ENCODE measurements at regions not wholly inside any gene's neighbourhood (a gene's known extent, or its start where the extent isn't known, plus 50 kb on each side); places are given as distances from the start of the nearest gene placed in this dataset.

DNA sequence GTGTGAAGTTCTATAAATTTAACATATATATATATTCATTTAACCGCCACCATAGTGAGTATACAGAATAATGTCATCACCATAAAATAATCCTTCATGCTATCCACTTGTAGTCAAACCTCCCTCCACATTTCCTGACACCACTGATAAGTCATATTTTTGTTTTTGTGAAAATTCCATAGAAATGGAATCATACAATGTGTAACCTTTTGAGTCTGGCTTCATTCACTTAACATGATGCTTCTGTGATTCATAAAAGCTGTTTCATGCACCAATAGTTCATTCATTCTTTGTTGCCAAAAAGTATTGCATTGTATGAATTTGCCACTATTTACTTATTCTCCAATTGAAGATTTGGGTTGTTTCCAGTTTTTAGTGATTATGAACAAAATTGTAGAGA is 497.5 kb upstream of the PCDH20 start:
- no peak overlapping the region for H2BK5ac ChIP-seq (ENCODE audit: insufficient read length, low read length)
- H3K18ac ChIP-seq (ENCODE audit: insufficient read length, low read depth, low read length): no peak overlapping the region
- H4K8ac ChIP-seq (replicated peaks; ENCODE audit: insufficient read length, low read depth, low read length): no peak overlapping the region
- no CpG with 5 or more reads among the region's 1 CpG for WGBS (ENCODE audit: extremely low coverage, insufficient read length, low lambda C conversion rate)
- no peaks in the 10 kb centered on the region for H3K27me3 ChIP-seq (ENCODE audit: insufficient read depth, low read length)
- no peaks in the 10 kb centered on the region for H3K27me3 Mint-ChIP-seq (ENCODE audit: low read depth)
- no peak overlapping the region for H3K27ac ChIP-seq (ENCODE audit: insufficient read length, low read depth, low read length)
- no peak overlapping the region for H3K14ac ChIP-seq (ENCODE audit: insufficient read depth, low read length)
- H3K56ac ChIP-seq (ENCODE audit: insufficient read length, low read depth, low read length): no peak overlapping the region
- no peaks in the 10 kb centered on the region for H3K9me3 ChIP-seq (ENCODE audit: control insufficient read depth, low read depth, low read length)
- H4K5ac ChIP-seq (ENCODE audit: insufficient read length, low read depth, low read length): no peak overlapping the region
- H2BK15ac ChIP-seq (ENCODE audit: low read depth, low read length): no peak overlapping the region
- H2BK12ac ChIP-seq (ENCODE audit: insufficient read length, low read depth, low read length): no peak overlapping the region
- H4K91ac ChIP-seq (ENCODE audit: insufficient read length, low read depth, low read length): no peak overlapping the region
- no peak overlapping the region for H3K4me2 ChIP-seq (ENCODE audit: insufficient read depth, insufficient read length, low read length)
- H4K20me1 ChIP-seq (ENCODE audit: control insufficient read depth, insufficient read depth, insufficient read length): no peaks in the 10 kb centered on the region
- no peak overlapping the region for H3K27ac Mint-ChIP-seq
- no peak overlapping the region for H2BK120ac ChIP-seq (ENCODE audit: low read depth, low read length, poor library complexity, severe bottlenecking)
- TF ChIP-seq CTCF (conservative IDR thresholded peaks at IDR 0.05): no peak
- H2AK5ac ChIP-seq (ENCODE audit: insufficient read length, low read length): no peak overlapping the region
- no peaks in the 10 kb centered on the region for H3K4me1 ChIP-seq (ENCODE audit: insufficient read depth, low read length)
- no peaks in the 10 kb centered on the region for H3K79me1 ChIP-seq (ENCODE audit: insufficient read depth, low read depth, low read length, poor library complexity, severe bottlenecking)
- no peak for DNase-seq
- H3T11ph ChIP-seq (ENCODE audit: low read length): no peak overlapping the region
- H3K36me3 Mint-ChIP-seq (ENCODE audit: insufficient read depth in 1 of 3, low read depth in 3 of 3): peaks cover 0 to 5% (median 0%) of the 10 kb centered on the region in 3 experiments; a peak in 2 of 7 replicates
- no peaks in the 10 kb centered on the region for H3K23me2 ChIP-seq (ENCODE audit: insufficient read length, low read depth, low read length, poor library complexity, severe bottlenecking)
- no peak overlapping the region for H3K4me3 Mint-ChIP-seq
- no peak overlapping the region for H2BK20ac ChIP-seq (ENCODE audit: low read depth, low read length, poor library complexity, severe bottlenecking)
- no peak overlapping the region for H3K9ac ChIP-seq (ENCODE audit: extremely low read depth, insufficient read length, low read length)
- H3K9me3 Mint-ChIP-seq: peaks cover 0 to 6% of the 10 kb centered on the region in 2 experiments; a peak in 2 of 5 replicates
- H3K4ac ChIP-seq (ENCODE audit: low read depth, low read length): no peak overlapping the region
- H2AFZ ChIP-seq (ENCODE audit: low read length): no peak overlapping the region
- H3K4me1 Mint-ChIP-seq: peaks cover 6 to 11% of the 10 kb centered on the region in 2 experiments
- H3K79me2 ChIP-seq (ENCODE audit: insufficient read depth, low read length): no peaks in the 10 kb centered on the region
- H3K23ac ChIP-seq (ENCODE audit: insufficient read length, low read depth, low read length): no peak overlapping the region
